GM18511 (cell line): ENCODE measurements at regions not wholly inside any gene's neighbourhood (a gene's known extent, or its start where the extent isn't known, plus 50 kb on each side); places are given as distances from the start of the nearest gene placed in this dataset.
"Not testable (repeated sequence)": the region's sequence is repeated elsewhere in the genome, so short reads cannot be mapped to it uniquely, and the experiment has no call there.

ENCODE experiments used
- ATAC-seq: cut with Tn5 transposase; IDR thresholded peaks from one replicate; pipeline ENCODE4 v1.9.1; 2021; ENCODE audit warnings: mild to moderate bottlenecking, moderate library complexity; ENCODE audit not compliant: unreplicated experiment

DNA sequence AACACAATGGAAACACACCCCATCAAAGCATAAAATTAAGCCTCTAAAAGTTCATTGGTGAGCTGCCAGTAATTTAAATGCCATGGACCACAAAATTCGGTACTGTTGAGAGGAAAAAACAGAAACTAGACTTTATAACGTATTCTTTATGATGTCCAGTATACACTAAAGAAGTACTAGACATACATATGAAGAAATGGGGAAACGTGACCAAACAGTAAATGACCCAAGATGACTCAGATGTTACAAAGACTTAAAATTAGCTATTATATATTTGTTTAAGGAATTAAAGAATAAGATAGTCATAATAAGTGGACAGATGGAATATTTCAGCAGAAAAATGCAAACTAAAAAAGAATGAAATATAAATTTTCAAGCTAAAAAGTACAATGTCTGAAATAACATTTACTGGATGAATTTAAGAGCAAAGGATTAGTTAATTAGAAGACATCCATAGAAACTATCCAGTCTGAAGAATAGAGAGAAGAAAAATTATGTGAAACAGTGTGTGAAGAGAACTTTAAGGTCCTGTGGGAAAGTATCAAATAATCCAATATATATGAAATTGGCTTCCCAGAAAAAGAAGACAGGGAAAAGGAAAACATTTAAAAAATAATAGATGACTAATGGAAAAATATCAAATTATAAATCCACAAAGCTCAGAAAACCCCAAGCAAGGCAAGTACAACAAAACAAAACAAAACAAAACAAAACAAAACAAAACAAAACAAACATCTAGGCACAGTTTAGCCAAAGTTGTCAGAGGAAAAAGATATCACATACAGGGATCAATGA is 69.4 kb downstream of the SAMD9 start:
- no peak for ATAC-seq

- no peak for ATAC-seq
These were observed 70.2 kb downstream of the SAMD9 start for GRCh38 chr7:93047514-93048099.

- no peak for ATAC-seq
These were observed 71.1 kb downstream of the SAMD9 start for GRCh38 chr7:93046641-93047040.

DNA sequence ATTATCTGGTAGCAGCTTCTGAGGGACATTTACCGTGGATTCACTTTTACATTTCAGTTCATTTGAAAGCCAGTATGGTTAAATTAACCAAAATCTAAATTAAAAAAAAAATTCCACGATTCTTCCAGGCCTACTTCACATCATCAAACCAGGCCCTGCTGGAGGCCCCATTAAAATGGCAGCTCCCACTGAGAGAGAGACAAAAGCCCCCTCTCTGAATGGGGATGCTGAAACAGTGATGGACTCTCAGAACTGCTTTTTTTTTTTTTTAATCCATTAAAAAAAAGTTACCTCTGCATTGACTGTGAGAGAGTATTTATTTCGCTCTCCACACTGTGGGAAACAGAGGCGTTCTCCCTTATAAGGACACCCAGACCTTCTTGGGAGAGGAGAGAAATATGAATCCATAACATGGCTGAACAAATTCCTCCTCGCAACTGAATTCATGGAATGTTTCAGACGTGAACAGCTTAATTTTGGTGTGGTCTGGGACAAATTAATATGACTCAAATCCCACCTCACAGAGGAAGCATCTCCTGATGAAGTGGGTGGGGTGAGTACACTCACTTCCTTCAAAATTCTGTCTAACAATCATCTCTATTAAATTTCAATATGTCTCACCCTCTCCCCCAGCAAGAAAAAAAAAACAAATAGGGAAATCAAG is 73.5 kb downstream of the SAMD9 start:
- no peak for ATAC-seq

- ATAC-seq: no peak
These were observed 74.3 kb downstream of the SAMD9 start for GRCh38 chr7:93043385-93043985.

- ATAC-seq: no peak
These were observed 77.4 kb downstream of the SAMD9 start for GRCh38 chr7:93040355-93040754.

- no peak for ATAC-seq
These were observed 78.0 kb downstream of the SAMD9 start for GRCh38 chr7:93039786-93040185.

DNA sequence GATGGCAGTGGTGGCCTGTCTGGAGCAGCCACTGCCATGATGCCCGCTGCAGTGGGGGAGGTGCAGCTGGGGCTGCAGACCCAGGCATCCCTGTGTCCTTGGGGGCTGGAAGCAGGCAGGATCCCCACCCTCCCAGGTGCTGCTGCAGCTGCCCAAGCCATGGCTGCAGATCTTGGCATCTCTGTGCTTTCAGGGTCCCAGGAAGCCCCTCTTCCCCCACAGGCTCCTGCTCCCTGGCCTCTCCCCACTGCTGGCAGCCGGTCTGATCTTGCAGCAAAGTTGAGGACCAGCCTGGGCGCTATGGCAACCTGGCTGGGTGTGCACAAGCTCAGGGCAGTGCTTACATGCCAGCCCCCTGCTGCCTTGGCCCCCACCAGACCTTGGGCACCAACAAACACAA is 78.5 kb downstream of the SAMD9 start:
- ATAC-seq: no peak

GRCh38 chr7:93036807-93037206 is 81.0 kb downstream of the SAMD9 start:
- ATAC-seq: peak; percentile 87

- ATAC-seq: no peak
These were observed 81.6 kb downstream of the SAMD9 start for GRCh38 chr7:93036149-93036640.

GRCh38 chr7:93031795-93032194 is 86.0 kb downstream of the SAMD9 start:
- no peak for ATAC-seq

- no peak for ATAC-seq
These were observed 87.1 kb downstream of the SAMD9 start for GRCh38 chr7:93030605-93031225.

DNA sequence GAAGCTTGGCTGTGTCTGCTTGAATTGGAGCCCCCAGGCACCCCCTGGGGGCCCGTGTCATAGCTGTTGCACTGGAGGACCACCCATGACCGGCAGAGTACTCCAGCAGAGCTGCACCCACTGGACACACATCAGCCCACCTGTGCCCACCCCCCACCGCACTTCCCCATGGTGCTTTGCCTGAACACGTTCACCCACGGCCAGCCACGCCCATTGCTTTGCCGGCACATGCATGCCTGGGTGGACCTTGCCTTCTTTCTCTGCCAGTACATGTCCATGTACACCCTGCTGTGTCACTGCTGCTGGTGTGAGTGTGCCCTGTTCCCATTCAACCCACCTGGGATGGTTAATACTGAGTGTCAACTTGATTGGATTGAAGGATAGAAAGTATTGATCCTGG is 88.7 kb downstream of the SAMD9 start:
- ATAC-seq: no peak

DNA sequence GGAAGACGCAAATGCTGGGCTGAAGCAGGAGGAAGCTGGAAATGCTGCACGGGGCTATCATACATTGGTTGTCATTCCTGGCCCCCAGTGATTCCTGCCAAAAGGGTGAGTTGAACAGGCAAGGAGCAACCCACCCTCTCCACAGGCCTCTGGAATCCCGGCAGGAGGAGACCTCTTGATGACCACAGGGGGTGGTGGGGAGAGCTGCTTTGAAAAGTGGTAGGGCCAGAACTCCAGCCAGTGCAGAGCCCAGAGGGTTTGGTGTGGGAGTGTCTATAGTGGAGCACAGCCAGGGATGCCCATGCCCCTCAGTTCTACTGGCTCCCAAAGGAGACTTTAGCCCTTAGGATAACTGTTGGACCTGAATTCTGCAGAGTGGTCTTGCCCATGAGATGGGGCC is 89.2 kb downstream of the SAMD9 start:
- ATAC-seq: no peak

GRCh38 chr7:93027044-93027443 is 90.7 kb downstream of the SAMD9 start:
- ATAC-seq: no peak

GRCh38 chr7:93026425-93026824 is 91.4 kb downstream of the SAMD9 start:
- no peak for ATAC-seq

- no peak for ATAC-seq
These were observed 92.4 kb downstream of the SAMD9 start for GRCh38 chr7:93025389-93025788.

DNA sequence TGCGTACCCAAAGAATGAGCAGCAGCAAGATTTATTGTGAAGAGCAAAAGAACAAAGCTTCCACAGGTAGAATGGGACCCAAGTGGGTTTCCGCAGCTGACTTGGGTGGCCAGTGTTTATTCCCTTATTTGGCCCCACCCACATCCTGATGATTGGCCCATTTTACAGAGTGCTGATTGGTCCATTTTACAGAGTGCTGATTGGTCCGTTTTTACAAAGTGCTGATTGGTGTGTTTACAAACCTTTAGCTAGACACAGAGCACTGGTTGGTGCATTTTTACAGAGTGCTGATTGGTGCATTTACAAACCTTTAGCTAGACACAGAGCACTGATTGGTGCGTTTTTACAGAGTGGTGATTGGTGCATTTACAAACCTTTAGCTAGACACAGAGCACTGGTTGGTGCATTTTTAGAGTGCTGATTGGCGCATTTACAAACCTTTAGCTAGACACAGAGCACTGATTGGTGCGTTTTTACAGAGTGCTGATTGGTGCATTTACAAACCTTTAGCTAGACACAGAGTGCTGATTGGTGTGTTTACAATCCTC is 94.8 kb downstream of the SAMD9 start:
- not testable (repeated sequence) for ATAC-seq

- no peak for ATAC-seq
These were observed 96.0 kb downstream of the SAMD9 start for GRCh38 chr7:93021748-93022147.

DNA sequence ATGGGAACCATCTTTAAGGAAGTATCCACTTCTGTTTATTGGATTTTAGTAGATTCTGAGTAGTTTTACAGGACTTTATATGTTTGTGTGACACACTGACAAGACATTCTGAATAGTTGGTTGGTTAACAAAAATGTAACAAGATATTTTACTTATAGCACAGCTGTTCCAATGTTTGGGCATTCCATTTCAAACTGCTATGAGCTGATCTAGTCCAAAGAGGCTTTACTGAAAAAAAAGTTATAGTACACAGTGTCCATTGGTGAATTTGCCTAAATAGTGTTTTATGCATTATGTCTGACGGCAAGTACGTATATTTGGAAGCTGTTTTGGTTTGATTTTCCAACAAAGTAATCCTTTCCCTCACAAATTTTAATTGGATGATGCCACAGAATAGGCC is 99.1 kb downstream of the SAMD9 start:
- ATAC-seq: no peak
